Smooth muscle cell (in vitro differentiated cells): ENCODE measurements at regions not wholly inside any gene's neighbourhood (a gene's known extent, or its start where the extent isn't known, plus 50 kb on each side); places are given as distances from the start of the nearest gene placed in this dataset.

Experiments
- DNase-seq: peaks from one replicate; lab custom pipeline; 2025; ENCODE audit not compliant: unreplicated experiment; lab: John Stamatoyannopoulos, UW
- H2AFZ ChIP-seq: fragments of 200-600 bp; sonication (generic); 2 replicates; pipeline ENCODE4 v1.6.0; 2016; ENCODE audit warnings: antibody characterized with exemption, low read depth, mild to moderate bottlenecking
- H3F3A ChIP-seq: fragments of 200-600 bp; sonication (generic); 2 replicates; pipeline ENCODE4 v1.6.0; 2017; ENCODE audit warnings: antibody characterized with exemption, low read depth
- H3K27ac ChIP-seq: fragments of 200-600 bp; sonication (generic); 2 replicates; pipeline ENCODE4 v1.5.1; 2016; ENCODE audit warnings: low read depth, mild to moderate bottlenecking
- H3K27me3 ChIP-seq: fragments of 200-600 bp; sonication (generic); 2 replicates; pipeline ENCODE4 v1.6.1; 2016; ENCODE audit warnings: low read depth, mild to moderate bottlenecking
- H3K36me3 ChIP-seq: fragments of 200-600 bp; sonication (generic); 2 replicates; pipeline ENCODE4 v1.5.1; 2016; ENCODE audit warnings: low read depth
- H3K4me1 ChIP-seq: fragments of 200-600 bp; sonication (generic); 2 replicates; pipeline ENCODE4 v1.5.1; 2016; ENCODE audit warnings: low read depth
- H3K4me2 ChIP-seq: fragments of 200-600 bp; sonication (generic); 2 replicates; pipeline ENCODE4 v1.6.0; 2016; ENCODE audit warnings: mild to moderate bottlenecking
- H3K4me3 ChIP-seq: fragments of 200-600 bp; sonication (generic); 2 replicates; pipeline ENCODE4 v1.5.1; 2016; ENCODE audit warnings: mild to moderate bottlenecking
- H3K79me2 ChIP-seq: fragments of 200-600 bp; sonication (generic); 2 replicates; pipeline ENCODE4 v1.6.0; 2016; ENCODE audit warnings: low read depth, mild to moderate bottlenecking
- H3K9ac ChIP-seq: fragments of 200-600 bp; sonication (generic); 2 replicates; pipeline ENCODE4 v1.6.0; 2016; ENCODE audit warnings: low read depth
- H3K9me3 ChIP-seq: fragments of 200-600 bp; sonication (generic); replicated peaks from 2 replicates; pipeline ENCODE4 v1.5.1; 2016; ENCODE audit warnings: low read depth
- H4K20me1 ChIP-seq: fragments of 200-600 bp; sonication (generic); 2 replicates; pipeline ENCODE4 v1.6.0; 2016; ENCODE audit warnings: low read depth
- WGBS: methylation state at CpG from one replicate; pipeline ENCODE4 v1.1.7; 2016; ENCODE audit warnings: low lambda C conversion rate; 5-methylcytosine and 5-hydroxymethylcytosine counted together
- TF ChIP-seq, protein P1 (sequence below): fragments of 200-600 bp; sonication (generic); IDR thresholded peaks from 2 replicates; pipeline ENCODE4 v1.5.1; 2017; ENCODE audit warnings: borderline replicate concordance, mild to moderate bottlenecking, antibody characterized with exemption; ENCODE audit not compliant: insufficient read depth, poor library complexity, severe bottlenecking

- no peaks in the 10 kb centered on the region for H4K20me1 ChIP-seq
- no peaks in the 10 kb centered on the region for H3K79me2 ChIP-seq
- H3F3A ChIP-seq: no peaks in the 10 kb centered on the region
- no peak overlapping the region for H3K4me2 ChIP-seq
- H3K9ac ChIP-seq: no peak overlapping the region
- no peak overlapping the region for H3K4me3 ChIP-seq
- H3K27me3 ChIP-seq: no peaks in the 10 kb centered on the region
- no peak overlapping the region for H2AFZ ChIP-seq
- no peak for DNase-seq
- TF ChIP-seq, protein P1, sequence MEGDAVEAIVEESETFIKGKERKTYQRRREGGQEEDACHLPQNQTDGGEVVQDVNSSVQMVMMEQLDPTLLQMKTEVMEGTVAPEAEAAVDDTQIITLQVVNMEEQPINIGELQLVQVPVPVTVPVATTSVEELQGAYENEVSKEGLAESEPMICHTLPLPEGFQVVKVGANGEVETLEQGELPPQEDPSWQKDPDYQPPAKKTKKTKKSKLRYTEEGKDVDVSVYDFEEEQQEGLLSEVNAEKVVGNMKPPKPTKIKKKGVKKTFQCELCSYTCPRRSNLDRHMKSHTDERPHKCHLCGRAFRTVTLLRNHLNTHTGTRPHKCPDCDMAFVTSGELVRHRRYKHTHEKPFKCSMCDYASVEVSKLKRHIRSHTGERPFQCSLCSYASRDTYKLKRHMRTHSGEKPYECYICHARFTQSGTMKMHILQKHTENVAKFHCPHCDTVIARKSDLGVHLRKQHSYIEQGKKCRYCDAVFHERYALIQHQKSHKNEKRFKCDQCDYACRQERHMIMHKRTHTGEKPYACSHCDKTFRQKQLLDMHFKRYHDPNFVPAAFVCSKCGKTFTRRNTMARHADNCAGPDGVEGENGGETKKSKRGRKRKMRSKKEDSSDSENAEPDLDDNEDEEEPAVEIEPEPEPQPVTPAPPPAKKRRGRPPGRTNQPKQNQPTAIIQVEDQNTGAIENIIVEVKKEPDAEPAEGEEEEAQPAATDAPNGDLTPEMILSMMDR: no peak
- no peaks in the 10 kb centered on the region for H3K4me1 ChIP-seq
- no peak overlapping the region for H3K27ac ChIP-seq
- WGBS: 70% methylated on average over 1 of the region's 1 CpG
- H3K9me3 ChIP-seq: no peaks in the 10 kb centered on the region
- no peaks in the 10 kb centered on the region for H3K36me3 ChIP-seq
Measured at GRCh38 chr3:86251781-86252180, 739.2 kb downstream of the VGLL3 start.

- H3K79me2 ChIP-seq: no peaks in the 10 kb centered on the region
- H3K4me2 ChIP-seq: no peak overlapping the region
- no peak overlapping the region for H3K9ac ChIP-seq
- DNase-seq: no peak
- no peak overlapping the region for H3K27ac ChIP-seq
- no peaks in the 10 kb centered on the region for H3K4me1 ChIP-seq
- no peaks in the 10 kb centered on the region for H3F3A ChIP-seq
- no peak overlapping the region for H2AFZ ChIP-seq
- TF ChIP-seq, protein P1: no peak
- no peaks in the 10 kb centered on the region for H3K9me3 ChIP-seq
- WGBS: 86% methylated on average over 1 of the region's 1 CpG
- H3K27me3 ChIP-seq: no peaks in the 10 kb centered on the region
- no peaks in the 10 kb centered on the region for H3K36me3 ChIP-seq
- no peak overlapping the region for H3K4me3 ChIP-seq
- no peaks in the 10 kb centered on the region for H4K20me1 ChIP-seq
Measured at GRCh38 chr3:86249833-86250232, 741.1 kb downstream of the VGLL3 start.

GRCh38 chr3:86245360-86245759 lies 745.6 kb downstream of the VGLL3 start:
- Histone ChIP-seq H3F3A (no peaks in the 10 kb centered on the region), H3K27me3 (no peaks in the 10 kb centered on the region), H3K9me3 (no peaks in the 10 kb centered on the region), H3K9ac (no peak overlapping the region), H3K27ac (no peak overlapping the region), H3K4me3 (no peak overlapping the region), H3K4me1 (no peaks in the 10 kb centered on the region), H3K36me3 (no peaks in the 10 kb centered on the region), H3K4me2 (no peak overlapping the region), H4K20me1 (no peaks in the 10 kb centered on the region), H3K79me2 (no peaks in the 10 kb centered on the region), H2AFZ (no peak overlapping the region)
- 40% methylated on average over 1 of the region's 1 CpG for WGBS
- DNase-seq: no peak
- TF ChIP-seq, protein P1: peak; percentile 57

DNA sequence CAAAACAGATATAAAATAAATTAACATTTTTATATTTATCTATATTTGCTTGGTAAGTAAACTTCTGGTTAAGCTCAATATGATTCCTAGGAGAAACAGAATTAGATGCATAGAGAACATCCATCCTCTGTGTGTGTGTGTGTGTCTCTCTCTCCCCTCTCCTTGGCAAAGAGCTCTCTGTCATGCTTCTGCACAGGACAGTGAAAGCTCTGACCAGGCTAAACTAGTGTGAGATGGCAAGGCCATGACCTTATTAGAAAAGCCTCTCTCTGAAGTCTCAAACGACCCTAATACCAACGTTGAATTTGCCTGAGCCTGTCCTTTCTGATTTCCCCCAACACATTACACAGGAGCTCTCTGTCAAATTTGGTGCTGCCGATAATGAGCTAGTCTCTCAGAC lies 746.0 kb downstream of the VGLL3 start:
- H3F3A ChIP-seq: no peaks in the 10 kb centered on the region
- H2AFZ ChIP-seq: no peak overlapping the region
- no peak overlapping the region for H3K4me2 ChIP-seq
- H3K27me3 ChIP-seq: no peaks in the 10 kb centered on the region
- H3K4me3 ChIP-seq: no peak overlapping the region
- no peak for DNase-seq
- TF ChIP-seq, protein P1: no peak
- no peaks in the 10 kb centered on the region for H4K20me1 ChIP-seq
- H3K79me2 ChIP-seq: no peaks in the 10 kb centered on the region
- H3K9ac ChIP-seq: no peak overlapping the region
- WGBS: 55% methylated on average over 3 of the region's 3 CpGs
- H3K9me3 ChIP-seq: no peaks in the 10 kb centered on the region
- H3K27ac ChIP-seq: no peak overlapping the region
- H3K4me1 ChIP-seq: no peaks in the 10 kb centered on the region
- no peaks in the 10 kb centered on the region for H3K36me3 ChIP-seq
